Calu3 (cell line): ENCODE measurements at regions not wholly inside any gene's neighbourhood (a gene's known extent, or its start where the extent isn't known, plus 50 kb on each side); places are given as distances from the start of the nearest gene placed in this dataset.

ENCODE experiments used
- BruUV-seq: library from RNA; stranded (reverse); fragments of 400-500 nt; replicated peaks from 2 replicates; lab custom pipeline; 2021; lab: Mats Ljungman, UMichigan
- CTCF ChIA-PET: fragments of 300-600 bp; sonication (Branson Sonifier 250); formaldehyde crosslinking; loops from one replicate; lab custom pipeline; 2022; ENCODE audit warnings: antibody characterized with exemption; lab: Charles Lee
- DNase-seq: peaks from one replicate; pipeline ENCODE4 v3.0.0; 2022
- H3K27ac Mint-ChIP-seq: one replicate; pipeline ENCODE4 v1.8.0; 2022; ENCODE audit warnings: mixed read lengths; ENCODE audit not compliant: unreplicated experiment
- H3K27me3 Mint-ChIP-seq: one replicate; pipeline ENCODE4 v1.8.0; 2022; ENCODE audit warnings: mixed read lengths; ENCODE audit not compliant: unreplicated experiment
- H3K36me3 Mint-ChIP-seq: one replicate; pipeline ENCODE4 v1.8.0; 2022; ENCODE audit warnings: mild to moderate bottlenecking, moderate library complexity, mixed read lengths; ENCODE audit not compliant: insufficient read depth, unreplicated experiment
- H3K4me1 Mint-ChIP-seq: one replicate; pipeline ENCODE4 v1.8.0; 2022; ENCODE audit warnings: mild to moderate bottlenecking, low read depth, mixed read lengths; ENCODE audit not compliant: unreplicated experiment
- H3K4me3 Mint-ChIP-seq: one replicate; pipeline ENCODE4 v1.8.0; 2022; ENCODE audit warnings: mild to moderate bottlenecking, low read depth, moderate library complexity, mixed read lengths; ENCODE audit not compliant: unreplicated experiment
- H3K9me3 Mint-ChIP-seq: one replicate; pipeline ENCODE4 v1.8.0; 2022; ENCODE audit warnings: low read depth, mixed read lengths; ENCODE audit not compliant: unreplicated experiment
- CTCF ChIP-seq: fragments of 200-600 bp; IDR thresholded peaks from one replicate; pipeline ENCODE4 v1.8.0; 2022; ENCODE audit warnings: antibody characterized with exemption; ENCODE audit not compliant: unreplicated experiment
- intact Hi-C: fragments of 100-400 bp; cut with micrococcal nuclease; formaldehyde crosslinking; loops from one replicate; pipeline ENCODE4 v1.10.0; 2022; ENCODE audit not compliant: unreplicated experiment

- DNase-seq: no peak
- BruUV-seq: no TSS peak
- no peaks in the 10 kb centered on the region for H3K27me3 Mint-ChIP-seq
- no peak overlapping the region for H3K4me3 Mint-ChIP-seq
- no peak for TF ChIP-seq CTCF
- H3K4me1 Mint-ChIP-seq: no peaks in the 10 kb centered on the region
- CTCF ChIA-PET: no interaction called here
- no peaks in the 10 kb centered on the region for H3K36me3 Mint-ChIP-seq
- H3K27ac Mint-ChIP-seq: no peak overlapping the region
- H3K9me3 Mint-ChIP-seq: no peaks in the 10 kb centered on the region
- intact Hi-C loops: no loop called here
Observed at GRCh38 chr3:16820485-16820884, 64.3 kb upstream of the PLCL2 start.

- no peaks in the 10 kb centered on the region for H3K9me3 Mint-ChIP-seq
- CTCF ChIA-PET: no interaction called here
- H3K27me3 Mint-ChIP-seq: no peaks in the 10 kb centered on the region
- no peak for DNase-seq
- BruUV-seq: no TSS peak
- no peak overlapping the region for H3K27ac Mint-ChIP-seq
- H3K4me3 Mint-ChIP-seq: no peak overlapping the region
- intact Hi-C loops: no loop called here
- no peaks in the 10 kb centered on the region for H3K36me3 Mint-ChIP-seq
- no peak for TF ChIP-seq CTCF
- H3K4me1 Mint-ChIP-seq: no peaks in the 10 kb centered on the region
Observed at GRCh38 chr3:16821053-16821452, 63.7 kb upstream of the PLCL2 start.

- CTCF ChIA-PET: no interaction called here
- intact Hi-C loops: no loop called here
- H3K9me3 Mint-ChIP-seq: no peaks in the 10 kb centered on the region
- H3K4me3 Mint-ChIP-seq: no peak overlapping the region
- TF ChIP-seq CTCF: no peak
- H3K27ac Mint-ChIP-seq: no peak overlapping the region
- no peaks in the 10 kb centered on the region for H3K27me3 Mint-ChIP-seq
- no TSS peak for BruUV-seq
- no peaks in the 10 kb centered on the region for H3K4me1 Mint-ChIP-seq
- H3K36me3 Mint-ChIP-seq: no peaks in the 10 kb centered on the region
- DNase-seq: no peak
Observed at GRCh38 chr3:16824081-16824696, 60.6 kb upstream of the PLCL2 start.

- TF ChIP-seq CTCF: no peak
- Mint-ChIP-seq H3K4me3 (no peak overlapping the region), H3K36me3 (no peaks in the 10 kb centered on the region), H3K27ac (no peak overlapping the region), H3K27me3 (no peaks in the 10 kb centered on the region), H3K9me3 (no peaks in the 10 kb centered on the region), H3K4me1 (no peaks in the 10 kb centered on the region)
- no peak for DNase-seq
- intact Hi-C loops: no loop called here
- CTCF ChIA-PET: no interaction called here
- no TSS peak for BruUV-seq
Observed at GRCh38 chr3:16825617-16826204, 59.0 kb upstream of the PLCL2 start.
